ENCODE measurements at regions not wholly inside any gene's neighbourhood (a gene's known extent, or its start where the extent isn't known, plus 50 kb on each side); places are given as distances from the start of the nearest gene placed in this dataset.

GRCh38 chr15:37360724-37361123 is 260.4 kb upstream of the MEIS2 start:
- TF ChIP-seq CTCF (IDR thresholded peaks at IDR 0.05; ENCODE audit: insufficient read depth, low read depth, low read length), result no peak
- H3K4me3 ChIP-seq (ENCODE audit: low read depth, low read length), result no peak overlapping the region
- DNase-seq (ENCODE audit: low read depth), result no peak

GRCh38 chr15:37361621-37362020 is 261.3 kb upstream of the MEIS2 start:
- no peak overlapping the region for H3K4me3 ChIP-seq (ENCODE audit: low read depth, low read length)
- DNase-seq (ENCODE audit: low read depth), result no peak
- TF ChIP-seq CTCF (IDR thresholded peaks at IDR 0.05; ENCODE audit: insufficient read depth, low read depth, low read length), result no peak

GRCh38 chr15:37362414-37362813 is 262.1 kb upstream of the MEIS2 start:
- no peak for DNase-seq (ENCODE audit: low read depth)
- TF ChIP-seq CTCF (IDR thresholded peaks at IDR 0.05; ENCODE audit: insufficient read depth, low read depth, low read length), result no peak
- H3K4me3 ChIP-seq (ENCODE audit: low read depth, low read length), result no peak overlapping the region

- DNase-seq (ENCODE audit: low read depth), result no peak
- no peak for TF ChIP-seq CTCF (IDR thresholded peaks at IDR 0.05; ENCODE audit: insufficient read depth, low read depth, low read length)
- no peak overlapping the region for H3K4me3 ChIP-seq (ENCODE audit: low read depth, low read length)
Observed at GRCh38 chr15:37368961-37369360, 268.6 kb upstream of the MEIS2 start.

- TF ChIP-seq CTCF (IDR thresholded peaks at IDR 0.05; ENCODE audit: insufficient read depth, low read depth, low read length), result no peak
- no peak overlapping the region for H3K4me3 ChIP-seq (ENCODE audit: low read depth, low read length)
- no peak for DNase-seq (ENCODE audit: low read depth)
Observed at GRCh38 chr15:37370941-37371340, 270.6 kb upstream of the MEIS2 start.

- no peak overlapping the region for H3K4me3 ChIP-seq (ENCODE audit: low read depth, low read length)
- DNase-seq (ENCODE audit: low read depth), result no peak
- TF ChIP-seq CTCF (IDR thresholded peaks at IDR 0.05; ENCODE audit: insufficient read depth, low read depth, low read length), result no peak
Observed at GRCh38 chr15:37372064-37372463, 271.7 kb upstream of the MEIS2 start.

- no peak for DNase-seq (ENCODE audit: low read depth)
- H3K4me3 ChIP-seq (ENCODE audit: low read depth, low read length), result no peak overlapping the region
- TF ChIP-seq CTCF (IDR thresholded peaks at IDR 0.05; ENCODE audit: insufficient read depth, low read depth, low read length), result no peak
Observed at GRCh38 chr15:37375519-37375918, 275.2 kb upstream of the MEIS2 start.

Measured in fibroblast of villous mesenchyme (primary cell).